Kidney (tissue), 13 donors: ENCODE measurements at regions not wholly inside any gene's neighbourhood (a gene's known extent, or its start where the extent isn't known, plus 50 kb on each side); places are given as distances from the start of the nearest gene placed in this dataset.

Experiments
- DNase-seq, 5 donors: peaks; one replicate each; pipeline ENCODE4 v3.0.0-alpha.2; 2013 to 2020
- FAIRE-seq: peaks from 2 replicates; lab custom pipeline; 2012; peaks lifted over from hg19 to GRCh38; lab: Jason Lieb, UNC
- H3K27ac ChIP-seq, 2 donors: one replicate each; pipeline ENCODE4 v1.7.0; 2013; ENCODE audit warnings: low read depth in 2 of 2, low read length in 2 of 2, inconsistent platforms in 1 of 2
- H3K27me3 ChIP-seq: one replicate; pipeline ENCODE4 v1.7.1; 2013; ENCODE audit warnings: low read length, inconsistent platforms; ENCODE audit not compliant: control insufficient read depth, insufficient read depth
- H3K36me3 ChIP-seq, 3 donors: one replicate each; pipeline versions ENCODE4 v1.7.0 to v1.7.1; 2013; ENCODE audit warnings: low read length in 3 of 3, control low read depth in 1 of 3, inconsistent platforms in 1 of 3; ENCODE audit not compliant: insufficient read depth in 3 of 3, control insufficient read depth in 2 of 3
- H3K4me1 ChIP-seq, 3 donors: one replicate each; pipeline versions ENCODE4 v1.7.0 to v1.7.1; 2013; ENCODE audit warnings: low read length in 3 of 3, inconsistent platforms in 1 of 3, low read depth in 1 of 3; ENCODE audit not compliant: control insufficient read depth in 2 of 3, insufficient read depth in 2 of 3
- H3K4me3 ChIP-seq, 3 donors: one replicate each; pipeline versions ENCODE4 v1.7.0 to v1.8.1; 2013; ENCODE audit warnings: low read length in 3 of 3, control low read depth in 1 of 3, inconsistent platforms in 1 of 3
- H3K9ac ChIP-seq, 3 donors: one replicate each; pipeline versions ENCODE4 v1.7.0 to v1.7.1; 2013; ENCODE audit warnings: low read length in 3 of 3, control low read depth in 1 of 3, inconsistent platforms in 1 of 3
- H3K9me3 ChIP-seq, 3 donors: one replicate each; pipeline versions ENCODE4 v1.7.0 to v1.7.1; 2013; ENCODE audit warnings: low read length in 3 of 3, control low read depth in 1 of 3, inconsistent platforms in 1 of 3; ENCODE audit not compliant: control insufficient read depth in 2 of 3, insufficient read depth in 1 of 3
- intact Hi-C: fragments of 100-400 bp; cut with DNase I; formaldehyde crosslinking; loops from one replicate; pipeline ENCODE4 v1.11.1; 2022
- TF ChIP-seq, protein P1 (sequence below): IDR thresholded peaks from 3 replicates; pipeline ENCODE4 v1.5.1; 2012; ENCODE audit warnings: mild to moderate bottlenecking, moderate library complexity, borderline replicate concordance; ENCODE audit not compliant: insufficient read depth; ENCODE audit errors: extremely low read depth
- donor health status: control.
- donor health status: control.
- donor health status: control.
- donor health status: control.
- donor health status: control.
- donor health status: DM: yes; HTN: yes; CAD: no.
- donor health status: Normal renal cell carcinoma (clear cell type).

DNA sequence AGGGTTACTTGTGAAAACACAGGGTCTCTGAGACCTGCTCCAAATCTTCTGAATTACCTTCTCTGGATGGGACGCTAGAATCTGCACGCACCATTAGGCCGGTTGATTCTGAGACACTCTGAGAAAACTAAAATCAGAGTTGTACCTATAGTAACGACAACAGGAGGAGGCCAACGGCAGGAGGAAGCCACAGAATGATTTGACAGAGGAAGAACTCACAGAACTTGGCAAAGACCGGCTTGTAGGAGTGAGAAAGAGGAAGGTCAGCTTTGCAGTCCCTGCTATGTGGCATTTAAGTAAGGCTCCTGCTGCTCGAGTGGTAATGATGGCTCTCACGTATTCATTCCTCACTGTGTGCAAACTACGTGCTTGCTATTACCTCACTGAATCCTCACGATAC, 483.0 kb downstream of the TMEM114 start:
- Histone ChIP-seq H3K36me3 (no peaks in the 10 kb centered on the region), H3K27ac (no peak overlapping the region), H3K9me3 (no peaks in the 10 kb centered on the region), H3K9ac (no peak overlapping the region), H3K27me3 (no peaks in the 10 kb centered on the region), H3K4me3 (no peak overlapping the region), H3K4me1 (no peaks in the 10 kb centered on the region)
- no peak for DNase-seq
- intact Hi-C loops = no loop called here
- TF ChIP-seq, protein P1, sequence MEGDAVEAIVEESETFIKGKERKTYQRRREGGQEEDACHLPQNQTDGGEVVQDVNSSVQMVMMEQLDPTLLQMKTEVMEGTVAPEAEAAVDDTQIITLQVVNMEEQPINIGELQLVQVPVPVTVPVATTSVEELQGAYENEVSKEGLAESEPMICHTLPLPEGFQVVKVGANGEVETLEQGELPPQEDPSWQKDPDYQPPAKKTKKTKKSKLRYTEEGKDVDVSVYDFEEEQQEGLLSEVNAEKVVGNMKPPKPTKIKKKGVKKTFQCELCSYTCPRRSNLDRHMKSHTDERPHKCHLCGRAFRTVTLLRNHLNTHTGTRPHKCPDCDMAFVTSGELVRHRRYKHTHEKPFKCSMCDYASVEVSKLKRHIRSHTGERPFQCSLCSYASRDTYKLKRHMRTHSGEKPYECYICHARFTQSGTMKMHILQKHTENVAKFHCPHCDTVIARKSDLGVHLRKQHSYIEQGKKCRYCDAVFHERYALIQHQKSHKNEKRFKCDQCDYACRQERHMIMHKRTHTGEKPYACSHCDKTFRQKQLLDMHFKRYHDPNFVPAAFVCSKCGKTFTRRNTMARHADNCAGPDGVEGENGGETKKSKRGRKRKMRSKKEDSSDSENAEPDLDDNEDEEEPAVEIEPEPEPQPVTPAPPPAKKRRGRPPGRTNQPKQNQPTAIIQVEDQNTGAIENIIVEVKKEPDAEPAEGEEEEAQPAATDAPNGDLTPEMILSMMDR = no peak
- no peak for FAIRE-seq

DNA sequence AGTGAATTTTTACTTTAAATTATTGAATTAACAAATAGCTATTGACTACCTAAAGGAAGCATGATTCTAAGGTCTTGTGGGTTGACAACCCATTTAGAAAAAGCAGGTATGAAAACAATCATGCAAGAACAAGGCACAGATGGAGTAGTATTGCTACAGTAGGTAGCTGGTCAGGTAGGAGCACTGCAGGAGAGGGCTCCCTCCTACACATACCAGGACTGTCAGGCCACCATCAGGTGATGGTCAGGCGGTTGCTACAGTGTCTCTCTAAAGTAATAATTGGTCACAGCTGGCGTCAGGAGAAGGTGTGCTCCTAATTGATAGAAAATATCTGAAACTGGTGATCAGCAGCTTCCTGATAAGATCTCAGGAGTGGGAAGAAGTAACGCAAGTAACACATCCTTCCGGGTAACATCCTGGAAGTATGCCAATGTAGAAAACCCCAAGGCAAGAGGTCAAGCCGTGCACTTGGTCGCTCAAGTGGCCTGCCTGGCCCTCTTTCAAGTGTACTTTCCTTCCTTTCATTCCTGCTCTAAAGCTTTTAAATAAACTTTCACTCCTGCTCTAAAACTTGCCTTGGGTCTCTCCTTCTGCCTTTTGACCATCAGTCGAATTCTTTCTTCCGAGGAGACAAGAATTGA, 486.5 kb downstream of the TMEM114 start:
- TF ChIP-seq, protein P1 = no peak
- H3K27ac ChIP-seq = no peak overlapping the region
- H3K36me3 ChIP-seq = no peaks in the 10 kb centered on the region
- H3K4me1 ChIP-seq = no peaks in the 10 kb centered on the region
- H3K9me3 ChIP-seq = no peaks in the 10 kb centered on the region
- intact Hi-C loops = no loop called here
- no peak overlapping the region for H3K4me3 ChIP-seq
- H3K9ac ChIP-seq = no peak overlapping the region
- H3K27me3 ChIP-seq = no peaks in the 10 kb centered on the region
- DNase-seq = no peak
- FAIRE-seq = no peak

DNA sequence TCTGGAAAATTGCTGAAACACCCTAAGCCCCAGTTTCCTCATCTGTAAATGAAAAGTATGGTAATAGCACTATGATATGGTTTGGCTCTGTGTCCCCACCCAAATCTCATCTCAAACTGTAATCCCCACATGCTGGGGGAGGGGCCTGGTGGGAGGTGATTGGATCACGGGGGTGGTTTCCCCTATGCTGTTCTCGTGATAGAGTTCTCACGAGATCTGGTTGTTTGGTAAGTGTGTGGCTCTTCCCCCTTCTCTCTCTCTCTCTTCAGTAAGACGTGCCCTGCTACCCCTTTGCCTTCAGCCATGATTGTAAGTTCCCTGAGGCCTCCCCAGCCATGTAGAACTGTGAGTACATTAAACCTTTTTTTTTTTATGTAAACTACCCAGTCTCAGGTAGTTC, 490.7 kb downstream of the TMEM114 start:
- TF ChIP-seq, protein P1 = no peak
- Histone ChIP-seq H3K4me1 (no peaks in the 10 kb centered on the region), H3K27ac (no peak overlapping the region), H3K27me3 (no peaks in the 10 kb centered on the region), H3K9me3 (no peaks in the 10 kb centered on the region), H3K4me3 (no peak overlapping the region), H3K36me3 (no peaks in the 10 kb centered on the region), H3K9ac (no peak overlapping the region)
- intact Hi-C loops = no loop called here
- FAIRE-seq = no peak
- no peak for DNase-seq
